OCI-M1 (cell line): ENCODE measurements at regions not wholly inside any gene's neighbourhood (a gene's known extent, or its start where the extent isn't known, plus 50 kb on each side); places are given as distances from the start of the nearest gene placed in this dataset.
"Not testable (repeated sequence)": the region's sequence is repeated elsewhere in the genome, so short reads cannot be mapped to it uniquely, and the experiment has no call there.

Source experiments
- DNase-seq: peaks from one replicate; lab custom pipeline; 2025; lab: John Stamatoyannopoulos, UW

- no peak for DNase-seq
Observed at GRCh38 chr12:90593596-90594295, 361.2 kb downstream of the CCER1 start.

GRCh38 chr12:90589956-90590355 is 365.0 kb downstream of the CCER1 start:
- no peak for DNase-seq

- DNase-seq: no peak
Observed at GRCh38 chr12:90585640-90586304, 369.2 kb downstream of the CCER1 start.

GRCh38 chr12:90576707-90577106 is 378.3 kb downstream of the CCER1 start:
- DNase-seq: no peak

GRCh38 chr12:90575995-90576394 is 379.0 kb downstream of the CCER1 start:
- no peak for DNase-seq

- no peak for DNase-seq
Observed at GRCh38 chr12:90574676-90575075, 380.3 kb downstream of the CCER1 start.

- DNase-seq: no peak
Observed at GRCh38 chr12:90572778-90573177, 382.2 kb downstream of the CCER1 start.

GRCh38 chr12:90569685-90570084 is 385.3 kb downstream of the CCER1 start:
- no peak for DNase-seq

GRCh38 chr12:90562671-90563070 is 392.3 kb downstream of the CCER1 start:
- no peak for DNase-seq

GRCh38 chr12:90548595-90548994 is 406.4 kb downstream of the CCER1 start:
- peak; percentile 32 for DNase-seq

GRCh38 chr12:90546511-90546910 is 408.5 kb downstream of the CCER1 start:
- DNase-seq: no peak

GRCh38 chr12:90543841-90544240 is 411.1 kb downstream of the CCER1 start:
- DNase-seq: no peak

GRCh38 chr12:90543374-90543773 is 411.6 kb downstream of the CCER1 start:
- DNase-seq: no peak

GRCh38 chr12:90542852-90543251 is 412.1 kb downstream of the CCER1 start:
- not testable (repeated sequence) for DNase-seq

GRCh38 chr12:90533828-90534227 is 421.1 kb downstream of the CCER1 start:
- not testable (repeated sequence) for DNase-seq

GRCh38 chr12:90520002-90520734 is 434.8 kb downstream of the CCER1 start:
- DNase-seq: no peak

GRCh38 chr12:90519285-90519684 is 435.7 kb downstream of the CCER1 start:
- DNase-seq: no peak

- DNase-seq: peak; percentile 34
Observed at GRCh38 chr12:90515199-90516175, 439.5 kb downstream of the CCER1 start.

GRCh38 chr12:90514325-90514724 is 440.7 kb downstream of the CCER1 start:
- no peak for DNase-seq

GRCh38 chr12:90512518-90512917 is 442.5 kb downstream of the CCER1 start:
- DNase-seq: no peak

GRCh38 chr12:90510948-90511347 is 444.0 kb downstream of the CCER1 start:
- DNase-seq: no peak

GRCh38 chr12:90504806-90505205 is 450.2 kb downstream of the CCER1 start:
- DNase-seq: no peak
